ENCODE measurements at regions not wholly inside any gene's neighbourhood (a gene's known extent, or its start where the extent isn't known, plus 50 kb on each side); places are given as distances from the start of the nearest gene placed in this dataset.

GRCh38 chr10:4191354-4191753 lies 406.3 kb upstream of the KLF6 start:
- TF ChIP-seq CTCF (IDR thresholded peaks at IDR 0.05) (no peak), POLR2A (IDR thresholded peaks at IDR 0.05) (no peak), POLR2AphosphoS5 (IDR thresholded peaks at IDR 0.05) (no peak)

Measured in sigmoid colon (tissue), 4 donors.